Endothelial cell of umbilical vein (primary cell): ENCODE measurements at regions not wholly inside any gene's neighbourhood (a gene's known extent, or its start where the extent isn't known, plus 50 kb on each side); places are given as distances from the start of the nearest gene placed in this dataset.

ENCODE experiments used
- BruUV-seq: library from RNA; stranded (reverse); fragments of 400-500 nt; replicated peaks from 2 replicates; lab custom pipeline; 2021; lab: Mats Ljungman, UMichigan
- CTCF ChIA-PET: fragments of 300-600, 350-600 bp; sonication (Branson Sonifier 250); formaldehyde crosslinking; loops from one replicate; lab custom pipeline; 2021; ENCODE audit warnings: antibody characterized with exemption, inconsistent platforms; lab: Charles Lee
- POLR2A ChIA-PET: fragments of 300-600, 350-600 bp; sonication (Branson Sonifier 250); formaldehyde crosslinking; loops from one replicate; lab custom pipeline; 2021; ENCODE audit warnings: antibody characterized with exemption, inconsistent platforms; lab: Charles Lee
- DNase-seq: peaks from one replicate; pipeline ENCODE4 v3.0.0-alpha.2; 2011; ENCODE audit warnings: low read depth, low spot score
- FAIRE-seq: peaks from 2 replicates; lab custom pipeline; 2011; peaks lifted over from hg19 to GRCh38; lab: Jason Lieb, UNC
- H2AFZ ChIP-seq: 2 replicates; pipeline ENCODE4 v1.6.0; 2012; ENCODE audit warnings: low read depth, low read length, control low read depth, inconsistent platforms
- H3K27ac ChIP-seq: 2 replicates; pipeline ENCODE4 v1.5.1; 2011; ENCODE audit warnings: low read depth, mild to moderate bottlenecking, control low read depth, low read length, moderate library complexity; ENCODE audit not compliant: insufficient read depth
- H3K27me3 ChIP-seq, 2 experiments: 2 replicates each; pipeline versions ENCODE4 v1.6.0 to v1.6.1; 2011; ENCODE audit warnings: low read length in 2 of 2, mixed read lengths in 1 of 2; ENCODE audit not compliant: control insufficient read depth in 2 of 2, insufficient read depth in 2 of 2
- H3K36me3 ChIP-seq, 2 experiments: 2 replicates in 1 of 2; 3 replicates in 1 of 2; pipeline ENCODE4 v1.5.1; 2011; ENCODE audit warnings: low read length in 2 of 2, mild to moderate bottlenecking in 1 of 2, moderate library complexity in 1 of 2; ENCODE audit not compliant: control insufficient read depth in 2 of 2, insufficient read depth in 2 of 2; ENCODE audit errors: extremely low read depth in 1 of 2
- H3K4me1 ChIP-seq: 3 replicates; pipeline ENCODE4 v1.5.1; 2011; ENCODE audit warnings: mild to moderate bottlenecking, low read length; ENCODE audit not compliant: control insufficient read depth, insufficient read depth; ENCODE audit errors: extremely low read depth
- H3K4me2 ChIP-seq: 2 replicates; pipeline ENCODE4 v1.6.1; 2011; ENCODE audit warnings: low read length, control low read depth, mixed read lengths; ENCODE audit not compliant: insufficient read depth
- H3K4me3 ChIP-seq, 3 experiments: fragments of 200-600 bp in 1 of 3; sonication (generic), shearing (Covaris generic) in 1 of 3; replicated peaks in 1 of 3; 2 replicates each; pipeline ENCODE4 v1.5.1; 2011 to 2016; ENCODE audit warnings: control low read depth in 3 of 3, low read length in 3 of 3, mild to moderate bottlenecking in 2 of 3, inconsistent platforms in 1 of 3, low read depth in 1 of 3, moderate library complexity in 1 of 3; ENCODE audit not compliant: insufficient read depth in 1 of 3
- H3K79me2 ChIP-seq: 2 replicates; pipeline ENCODE4 v1.6.0; 2012; ENCODE audit warnings: low read length, inconsistent platforms; ENCODE audit not compliant: control insufficient read depth, insufficient read depth
- H3K9ac ChIP-seq: replicated peaks from 2 replicates; pipeline ENCODE3; 2011; ENCODE audit warnings: low read length, control low read depth; ENCODE audit not compliant: insufficient read depth; ENCODE audit errors: extremely low read depth
- H3K9me1 ChIP-seq: replicated peaks from 3 replicates; pipeline ENCODE4 v1.6.0; 2011; ENCODE audit warnings: mild to moderate bottlenecking, low read length; ENCODE audit not compliant: control insufficient read depth, insufficient read depth; ENCODE audit errors: extremely low read depth
- H3K9me3 ChIP-seq: replicated peaks from 2 replicates; pipeline ENCODE4 v1.5.1; 2012; ENCODE audit warnings: low read length, inconsistent platforms; ENCODE audit not compliant: control insufficient read depth, insufficient read depth
- H4K20me1 ChIP-seq: replicated peaks from 2 replicates; pipeline ENCODE3; 2011; ENCODE audit warnings: mild to moderate bottlenecking, low read length; ENCODE audit not compliant: control insufficient read depth, insufficient read depth; ENCODE audit errors: extremely low read depth
- CTCF ChIP-seq, 2 donors: IDR thresholded peaks; 1 replicate in 1 of 2; 2 replicates in 1 of 2; pipeline ENCODE4 v1.5.1; 2011; ENCODE audit warnings: low read length in 2 of 2, mild to moderate bottlenecking in 2 of 2, moderate library complexity in 2 of 2, control low read depth in 1 of 2, inconsistent platforms in 1 of 2, low read depth in 1 of 2; ENCODE audit not compliant: insufficient read depth in 1 of 2; ENCODE audit errors: extremely low read depth in 1 of 2
- EZH2 ChIP-seq: IDR thresholded peaks from 2 replicates; pipeline ENCODE4 v1.6.1; 2012; ENCODE audit warnings: borderline replicate concordance, low read depth, mild to moderate bottlenecking, moderate library complexity, low read length, inconsistent platforms; ENCODE audit not compliant: severe bottlenecking
- FOS ChIP-seq: IDR thresholded peaks from 2 replicates; pipeline ENCODE4 v1.6.1; 2011; ENCODE audit warnings: mild to moderate bottlenecking, low read length, moderate library complexity, borderline replicate concordance; ENCODE audit not compliant: insufficient read depth
- GATA2 ChIP-seq: IDR thresholded peaks from 2 replicates; pipeline ENCODE4 v1.7.0; 2011; ENCODE audit warnings: low read depth, mild to moderate bottlenecking, moderate library complexity, mixed read lengths, low read length; ENCODE audit not compliant: insufficient read length, insufficient read depth
- JUN ChIP-seq: IDR thresholded peaks from 2 replicates; pipeline ENCODE4 v1.6.1; 2011; ENCODE audit warnings: borderline replicate concordance, low read depth; ENCODE audit not compliant: insufficient read length, insufficient read depth
- MYC ChIP-seq: IDR thresholded peaks from one replicate; pipeline ENCODE4 v1.6.1; 2011; ENCODE audit warnings: mild to moderate bottlenecking, low read depth, low read length
- POLR2A ChIP-seq: IDR thresholded peaks from 2 replicates; pipeline ENCODE4 v1.6.1; 2012; ENCODE audit warnings: low read depth, mild to moderate bottlenecking, control low read depth, low read length
- POLR2AphosphoS5 ChIP-seq: IDR thresholded peaks from 2 replicates; pipeline ENCODE4 v1.6.1; 2012; ENCODE audit warnings: low read depth, mild to moderate bottlenecking, control low read depth, low read length, moderate library complexity; ENCODE audit not compliant: insufficient read depth
- dilution Hi-C: fragments of 300-500 bp; cut with MboI; formaldehyde crosslinking; loops from one replicate; pipeline ENCODE4 v1.15.0; 2019; ENCODE audit warnings: low sequenced_read_pairs; ENCODE audit not compliant: extremely low pct_ligation_motif_present
- intact Hi-C: fragments of 100-400 bp; cut with micrococcal nuclease; formaldehyde crosslinking; loops from one replicate; pipeline ENCODE4 v1.10.0; 2022
- TF ChIP-seq, protein P1 (sequence below): IDR thresholded peaks from 2 replicates; pipeline ENCODE4 v1.6.1; 2011; ENCODE audit not compliant: insufficient read depth, insufficient read length

DNA sequence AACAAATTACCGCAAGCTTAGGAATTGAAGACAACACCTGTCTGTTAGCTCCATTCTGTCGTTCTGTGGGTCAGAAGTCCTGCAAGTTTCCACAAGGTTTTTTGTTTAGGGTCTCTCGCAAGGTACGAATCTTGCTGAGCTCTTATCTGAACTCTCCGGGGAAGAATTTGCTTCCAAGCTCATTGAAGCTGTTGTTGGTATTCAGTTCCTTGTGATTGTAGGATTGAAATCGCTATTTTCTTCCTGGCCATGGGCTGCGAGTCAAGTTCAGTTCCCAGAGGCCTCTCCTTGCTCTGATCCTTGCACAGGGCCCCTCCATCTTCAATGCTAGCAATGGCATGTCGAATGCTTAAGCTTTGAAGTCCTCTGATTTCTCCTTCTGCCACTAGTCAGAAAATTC is 53.5 kb upstream of the CNTLN start:
- Histone ChIP-seq H2AFZ (no peak overlapping the region), H3K36me3 (no peaks in the 10 kb centered on the region), H3K27me3 (no peaks in the 10 kb centered on the region), H3K79me2 (no peaks in the 10 kb centered on the region), H3K9me1 (no peaks in the 10 kb centered on the region), H3K4me1 (no peaks in the 10 kb centered on the region), H3K4me2 (no peak overlapping the region), H3K9ac (no peak overlapping the region), H3K9me3 (no peaks in the 10 kb centered on the region), H3K4me3 (no peak overlapping the region), H4K20me1 (no peaks in the 10 kb centered on the region), H3K27ac (no peak overlapping the region)
- CTCF ChIA-PET = no interaction called here
- POLR2A ChIA-PET = no interaction called here
- no peak for DNase-seq
- dilution Hi-C loops (no loop called here), intact Hi-C loops (no loop called here)
- TF ChIP-seq POLR2AphosphoS5 (no peak), FOS (no peak), EZH2 (no peak), JUN (no peak), POLR2A (no peak), CTCF (IDR thresholded peaks at IDR 0.05; ENCODE audit: extremely low read depth in 1 of 2, insufficient read depth in 1 of 2, low read depth in 1 of 2, low read length in 2 of 2) (no peak), MYC (no peak), GATA2 (no peak)
- TF ChIP-seq, protein P1, sequence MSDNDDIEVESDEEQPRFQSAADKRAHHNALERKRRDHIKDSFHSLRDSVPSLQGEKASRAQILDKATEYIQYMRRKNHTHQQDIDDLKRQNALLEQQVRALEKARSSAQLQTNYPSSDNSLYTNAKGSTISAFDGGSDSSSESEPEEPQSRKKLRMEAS = no peak
- no peak for FAIRE-seq
- no TSS peak for BruUV-seq
